ENCODE measurements at regions not wholly inside any gene's neighbourhood (a gene's known extent, or its start where the extent isn't known, plus 50 kb on each side); places are given as distances from the start of the nearest gene placed in this dataset.
"Not testable (repeated sequence)": the region's sequence is repeated elsewhere in the genome, so short reads cannot be mapped to it uniquely, and the experiment has no call there.

GRCh38 chr2:42998721-42999120, 206.3 kb upstream of the HAAO start:
- TF ChIP-seq CTCF (IDR thresholded peaks at IDR 0.05; ENCODE audit: low read depth, low read length) = no peak
- TF ChIP-seq EZH2phosphoT487 (IDR thresholded peaks at IDR 0.05; ENCODE audit: low read depth) = no peak
- Histone ChIP-seq H3K27ac (ENCODE audit: low read length) (no peak overlapping the region), H3K9ac (ENCODE audit: low read length) (no peak overlapping the region), H2AFZ (ENCODE audit: low read depth, low read length) (no peak overlapping the region), H3K27me3 (ENCODE audit: low read depth, low read length) (peaks cover 6% of the 10 kb centered on the region; the same call in 1 of the 2 replicates), H4K20me1 (ENCODE audit: insufficient read depth, low read length) (no peaks in the 10 kb centered on the region), H3K79me2 (ENCODE audit: low read length) (no peaks in the 10 kb centered on the region), H3K4me3 (ENCODE audit: low read length) (no peak overlapping the region), H3K4me2 (ENCODE audit: low read length) (no peak overlapping the region), H3K36me3 (replicated peaks; ENCODE audit: low read depth, low read length) (no peaks in the 10 kb centered on the region), H3K4me1 (ENCODE audit: low read length) (peaks cover 12% of the 10 kb centered on the region), H3K9me3 (ENCODE audit: insufficient read depth, low read length) (no peaks in the 10 kb centered on the region)

GRCh38 chr2:42996528-42996927, 204.1 kb upstream of the HAAO start:
- Histone ChIP-seq H3K4me1 (ENCODE audit: low read length) (peaks cover 12% of the 10 kb centered on the region), H3K79me2 (ENCODE audit: low read length) (no peaks in the 10 kb centered on the region), H2AFZ (ENCODE audit: low read depth, low read length) (no peak overlapping the region), H3K27ac (ENCODE audit: low read length) (no peak overlapping the region), H4K20me1 (ENCODE audit: insufficient read depth, low read length) (no peaks in the 10 kb centered on the region), H3K27me3 (ENCODE audit: low read depth, low read length) (peaks cover 6% of the 10 kb centered on the region; the same call in 1 of the 2 replicates), H3K4me3 (ENCODE audit: low read length) (no peak overlapping the region), H3K9ac (ENCODE audit: low read length) (no peak overlapping the region), H3K4me2 (ENCODE audit: low read length) (no peak overlapping the region), H3K36me3 (replicated peaks; ENCODE audit: low read depth, low read length) (no peaks in the 10 kb centered on the region), H3K9me3 (ENCODE audit: insufficient read depth, low read length) (no peaks in the 10 kb centered on the region)
- TF ChIP-seq CTCF (IDR thresholded peaks at IDR 0.05; ENCODE audit: low read depth, low read length) (no peak), EZH2phosphoT487 (IDR thresholded peaks at IDR 0.05; ENCODE audit: low read depth) (no peak)

- no peaks in the 10 kb centered on the region for H3K9me3 ChIP-seq (ENCODE audit: insufficient read depth, low read length)
- no peaks in the 10 kb centered on the region for H3K36me3 ChIP-seq (replicated peaks; ENCODE audit: low read depth, low read length)
- no peak for TF ChIP-seq CTCF (IDR thresholded peaks at IDR 0.05; ENCODE audit: low read depth, low read length)
- TF ChIP-seq EZH2phosphoT487 (IDR thresholded peaks at IDR 0.05; ENCODE audit: low read depth) = no peak
- no peak overlapping the region for H3K9ac ChIP-seq (ENCODE audit: low read length)
- no peak overlapping the region for H3K4me2 ChIP-seq (ENCODE audit: low read length)
- no peaks in the 10 kb centered on the region for H4K20me1 ChIP-seq (ENCODE audit: insufficient read depth, low read length)
- no peak overlapping the region for H3K4me3 ChIP-seq (ENCODE audit: low read length)
- H3K27me3 ChIP-seq (ENCODE audit: low read depth, low read length) = peaks cover 6% of the 10 kb centered on the region; the same call in 1 of the 2 replicates
- no peak overlapping the region for H3K27ac ChIP-seq (ENCODE audit: low read length)
- peaks cover 9% of the 10 kb centered on the region for H3K4me1 ChIP-seq (ENCODE audit: low read length)
- H2AFZ ChIP-seq (ENCODE audit: low read depth, low read length) = no peak overlapping the region
- no peaks in the 10 kb centered on the region for H3K79me2 ChIP-seq (ENCODE audit: low read length)
These were observed 203.5 kb upstream of the HAAO start for GRCh38 chr2:42995752-42996422.

- not testable (repeated sequence) for H3K27ac ChIP-seq (ENCODE audit: low read length); H3K4me1 ChIP-seq (ENCODE audit: low read length); H3K9me3 ChIP-seq (ENCODE audit: insufficient read depth, low read length); H4K20me1 ChIP-seq (ENCODE audit: insufficient read depth, low read length); H3K4me2 ChIP-seq (ENCODE audit: low read length); H3K27me3 ChIP-seq (ENCODE audit: low read depth, low read length); H3K36me3 ChIP-seq (replicated peaks; ENCODE audit: low read depth, low read length); H3K9ac ChIP-seq (ENCODE audit: low read length); H2AFZ ChIP-seq (ENCODE audit: low read depth, low read length); H3K79me2 ChIP-seq (ENCODE audit: low read length); H3K4me3 ChIP-seq (ENCODE audit: low read length)
These were observed 197.1 kb upstream of the HAAO start for GRCh38 chr2:42989283-42990081.

GRCh38 chr2:42988055-42988454, 195.7 kb upstream of the HAAO start:
- not testable (repeated sequence) for H3K4me2 ChIP-seq (ENCODE audit: low read length); H3K9ac ChIP-seq (ENCODE audit: low read length); H3K79me2 ChIP-seq (ENCODE audit: low read length); H3K27ac ChIP-seq (ENCODE audit: low read length); H3K27me3 ChIP-seq (ENCODE audit: low read depth, low read length); H3K9me3 ChIP-seq (ENCODE audit: insufficient read depth, low read length); H3K4me1 ChIP-seq (ENCODE audit: low read length); H3K36me3 ChIP-seq (replicated peaks; ENCODE audit: low read depth, low read length); H2AFZ ChIP-seq (ENCODE audit: low read depth, low read length); H3K4me3 ChIP-seq (ENCODE audit: low read length); H4K20me1 ChIP-seq (ENCODE audit: insufficient read depth, low read length)
